Gastrocnemius medialis (tissue), 4 donors: ENCODE measurements at regions not wholly inside any gene's neighbourhood (a gene's known extent, or its start where the extent isn't known, plus 50 kb on each side); places are given as distances from the start of the nearest gene placed in this dataset.

Source experiments
- POLR2A ChIP-seq, 2 donors: fragments of 450-650 bp; IDR thresholded peaks; one replicate each; pipeline ENCODE4 v1.6.1; 2017; ENCODE audit warnings: antibody characterized with exemption in 2 of 2, mild to moderate bottlenecking in 2 of 2, moderate library complexity in 2 of 2
- TF ChIP-seq, protein P1 (sequence below), 5 experiments: fragments of 450-650 bp in 3 of 5; fragments of 200-600 bp in 2 of 5; sonication (generic) in 2 of 5; IDR thresholded peaks in 4 of 5; conservative IDR thresholded peaks in 1 of 5; 1 replicate in 4 of 5; 2 replicates in 1 of 5; pipeline ENCODE4 v1.5.1; 2016 to 2019; ENCODE audit warnings: antibody characterized with exemption in 5 of 5, mild to moderate bottlenecking in 3 of 5, moderate library complexity in 3 of 5

DNA sequence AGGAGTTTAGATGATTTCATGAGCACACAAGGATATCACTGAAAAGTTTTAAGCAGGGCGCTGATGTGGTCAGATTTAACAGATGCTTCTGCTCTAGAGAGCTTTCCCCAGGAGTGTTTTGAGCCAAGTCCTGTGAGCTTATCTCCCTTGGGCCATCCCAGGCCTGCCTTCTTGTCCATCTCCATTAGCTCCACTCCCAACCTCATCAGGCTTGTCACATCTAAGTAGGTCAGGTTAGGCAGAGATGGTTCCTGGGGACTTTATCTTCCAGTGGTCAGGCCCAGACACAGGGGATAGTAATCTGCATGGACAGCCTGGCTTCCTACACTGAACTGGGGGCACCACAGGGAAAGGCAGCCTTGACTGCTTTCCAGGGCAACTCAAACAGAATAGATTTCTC, 145.4 kb upstream of the SRRM4 start:
- TF ChIP-seq, protein P1, sequence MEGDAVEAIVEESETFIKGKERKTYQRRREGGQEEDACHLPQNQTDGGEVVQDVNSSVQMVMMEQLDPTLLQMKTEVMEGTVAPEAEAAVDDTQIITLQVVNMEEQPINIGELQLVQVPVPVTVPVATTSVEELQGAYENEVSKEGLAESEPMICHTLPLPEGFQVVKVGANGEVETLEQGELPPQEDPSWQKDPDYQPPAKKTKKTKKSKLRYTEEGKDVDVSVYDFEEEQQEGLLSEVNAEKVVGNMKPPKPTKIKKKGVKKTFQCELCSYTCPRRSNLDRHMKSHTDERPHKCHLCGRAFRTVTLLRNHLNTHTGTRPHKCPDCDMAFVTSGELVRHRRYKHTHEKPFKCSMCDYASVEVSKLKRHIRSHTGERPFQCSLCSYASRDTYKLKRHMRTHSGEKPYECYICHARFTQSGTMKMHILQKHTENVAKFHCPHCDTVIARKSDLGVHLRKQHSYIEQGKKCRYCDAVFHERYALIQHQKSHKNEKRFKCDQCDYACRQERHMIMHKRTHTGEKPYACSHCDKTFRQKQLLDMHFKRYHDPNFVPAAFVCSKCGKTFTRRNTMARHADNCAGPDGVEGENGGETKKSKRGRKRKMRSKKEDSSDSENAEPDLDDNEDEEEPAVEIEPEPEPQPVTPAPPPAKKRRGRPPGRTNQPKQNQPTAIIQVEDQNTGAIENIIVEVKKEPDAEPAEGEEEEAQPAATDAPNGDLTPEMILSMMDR (IDR thresholded peaks at IDR 0.05 in 4 of 5, conservative IDR thresholded peaks at IDR 0.05 in 1 of 5), result no peak
- no peak for TF ChIP-seq POLR2A (IDR thresholded peaks at IDR 0.05)
